ENCODE measurements at regions not wholly inside any gene's neighbourhood (a gene's known extent, or its start where the extent isn't known, plus 50 kb on each side); places are given as distances from the start of the nearest gene placed in this dataset.
"Not testable (repeated sequence)": the region's sequence is repeated elsewhere in the genome, so short reads cannot be mapped to it uniquely, and the experiment has no call there.

GRCh38 chr3:59234884-59235633 lies 185.2 kb upstream of the CFAP20DC start:
- no peak overlapping the region for H3K27ac ChIP-seq
- no peaks in the 10 kb centered on the region for H4K20me1 ChIP-seq (ENCODE audit: insufficient read depth, poor library complexity, severe bottlenecking)
- H3K4me1 ChIP-seq (ENCODE audit: insufficient read depth), result no peaks in the 10 kb centered on the region
- H3K4me2 ChIP-seq, result no peak overlapping the region
- DNase-seq (ENCODE audit: low spot score), result no peak
- H3K79me2 ChIP-seq, result no peaks in the 10 kb centered on the region
- no peak overlapping the region for H3K4me3 ChIP-seq
- no peaks in the 10 kb centered on the region for H3K9me3 ChIP-seq (ENCODE audit: low read depth)
- no peak overlapping the region for H2AFZ ChIP-seq
- no peaks in the 10 kb centered on the region for H3K9me2 ChIP-seq (replicated peaks; ENCODE audit: insufficient read depth)
- H3K36me3 ChIP-seq (replicated peaks; ENCODE audit: insufficient read depth, low read depth), result no peaks in the 10 kb centered on the region
- no peak for TF ChIP-seq CTCF (IDR thresholded peaks at IDR 0.05; ENCODE audit: poor library complexity)
- no peak for TF ChIP-seq EZH2 (IDR thresholded peaks at IDR 0.05; ENCODE audit: borderline replicate concordance)
- no peak for TF ChIP-seq EZH2phosphoT487 (IDR thresholded peaks at IDR 0.05; ENCODE audit: low read depth, severe bottlenecking, unreplicated experiment)
- 71% methylated on average over 2 of the region's 2 CpGs for WGBS (ENCODE audit: low lambda C conversion rate, missing lambda C conversion rate)
- no peaks in the 10 kb centered on the region for H3K27me3 ChIP-seq

- H3K9me3 ChIP-seq (ENCODE audit: low read depth); H3K4me3 ChIP-seq; H3K9me2 ChIP-seq (replicated peaks; ENCODE audit: insufficient read depth); H2AFZ ChIP-seq; H3K4me1 ChIP-seq (ENCODE audit: insufficient read depth); H4K20me1 ChIP-seq (ENCODE audit: insufficient read depth, poor library complexity, severe bottlenecking); H3K4me2 ChIP-seq; H3K79me2 ChIP-seq; DNase-seq (ENCODE audit: low spot score); H3K27me3 ChIP-seq; H3K36me3 ChIP-seq (replicated peaks; ENCODE audit: insufficient read depth, low read depth); H3K27ac ChIP-seq: not testable (repeated sequence)
- 61% methylated on average over 2 of the region's 2 CpGs for WGBS (ENCODE audit: low lambda C conversion rate, missing lambda C conversion rate)
Observed at GRCh38 chr3:59230379-59230778, 180.6 kb upstream of the CFAP20DC start.

- Histone ChIP-seq H3K9me2 (replicated peaks; ENCODE audit: insufficient read depth) (no peaks in the 10 kb centered on the region), H3K79me2 (no peaks in the 10 kb centered on the region), H3K27me3 (no peaks in the 10 kb centered on the region), H3K9me3 (ENCODE audit: low read depth) (no peaks in the 10 kb centered on the region), H3K4me3 (no peak overlapping the region), H2AFZ (no peak overlapping the region), H3K27ac (no peak overlapping the region), H3K36me3 (replicated peaks; ENCODE audit: insufficient read depth, low read depth) (no peaks in the 10 kb centered on the region), H3K4me2 (no peak overlapping the region), H4K20me1 (ENCODE audit: insufficient read depth, poor library complexity, severe bottlenecking) (no peaks in the 10 kb centered on the region), H3K4me1 (ENCODE audit: insufficient read depth) (no peaks in the 10 kb centered on the region)
- no peak for DNase-seq (ENCODE audit: low spot score)
- TF ChIP-seq EZH2 (IDR thresholded peaks at IDR 0.05; ENCODE audit: borderline replicate concordance), result no peak
- TF ChIP-seq CTCF (IDR thresholded peaks at IDR 0.05; ENCODE audit: poor library complexity), result no peak
- no peak for TF ChIP-seq EZH2phosphoT487 (IDR thresholded peaks at IDR 0.05; ENCODE audit: low read depth, severe bottlenecking, unreplicated experiment)
Observed at GRCh38 chr3:59213860-59214259, 164.0 kb upstream of the CFAP20DC start.

GRCh38 chr3:59212128-59212779 lies 162.4 kb upstream of the CFAP20DC start:
- TF ChIP-seq EZH2phosphoT487 (IDR thresholded peaks at IDR 0.05; ENCODE audit: low read depth, severe bottlenecking, unreplicated experiment) (no peak), EZH2 (IDR thresholded peaks at IDR 0.05; ENCODE audit: borderline replicate concordance) (no peak), CTCF (IDR thresholded peaks at IDR 0.05; ENCODE audit: poor library complexity) (peak; percentile 84)
- Histone ChIP-seq H3K27ac (no peak overlapping the region), H4K20me1 (ENCODE audit: insufficient read depth, poor library complexity, severe bottlenecking) (no peaks in the 10 kb centered on the region), H3K4me3 (no peak overlapping the region), H3K4me1 (ENCODE audit: insufficient read depth) (no peaks in the 10 kb centered on the region), H3K79me2 (no peaks in the 10 kb centered on the region), H2AFZ (no peak overlapping the region), H3K4me2 (no peak overlapping the region), H3K36me3 (replicated peaks; ENCODE audit: insufficient read depth, low read depth) (no peaks in the 10 kb centered on the region), H3K27me3 (no peaks in the 10 kb centered on the region), H3K9me2 (replicated peaks; ENCODE audit: insufficient read depth) (no peaks in the 10 kb centered on the region), H3K9me3 (ENCODE audit: low read depth) (no peaks in the 10 kb centered on the region)
- peak; percentile 67 for DNase-seq (ENCODE audit: low spot score)

Data from hepatocyte (in vitro differentiated cells).